Psoas muscle (tissue), 7 donors: ENCODE measurements at regions not wholly inside any gene's neighbourhood (a gene's known extent, or its start where the extent isn't known, plus 50 kb on each side); places are given as distances from the start of the nearest gene placed in this dataset.

Experiments used
- ATAC-seq, 4 donors: fragments of 200-7000 bp; cut with Tn5 transposase; one replicate each; pipeline ENCODE4 v1.9.1; 2020; ENCODE audit warnings: moderate library complexity in 3 of 4, mild to moderate bottlenecking in 2 of 4
- DNase-seq, 2 donors: peaks; one replicate each; pipeline ENCODE4 v3.0.0-alpha.2; 2020
- H3K27ac ChIP-seq: fragments of 200-600 bp; one replicate; pipeline ENCODE4 v1.8.0; 2022
- H3K27me3 ChIP-seq, 3 donors: fragments of 200-600 bp in 1 of 3; one replicate each; pipeline versions ENCODE4 v1.6.1 to v1.8.0; 2013 to 2022; ENCODE audit warnings: low read length in 2 of 3, mild to moderate bottlenecking in 2 of 3, moderate library complexity in 1 of 3; ENCODE audit not compliant: insufficient read depth in 3 of 3
- H3K36me3 ChIP-seq, 2 donors: fragments of 200-600 bp in 1 of 2; one replicate each; pipeline versions ENCODE4 v1.6.1 to v1.8.0; 2013 to 2022; ENCODE audit warnings: low read depth in 1 of 2, mild to moderate bottlenecking in 1 of 2, moderate library complexity in 1 of 2; ENCODE audit not compliant: insufficient read depth in 1 of 2
- H3K4me1 ChIP-seq: fragments of 200-600 bp; one replicate; pipeline ENCODE4 v1.8.0; 2022
- H3K4me3 ChIP-seq: fragments of 200-600 bp; one replicate; pipeline ENCODE4 v1.8.0; 2022; ENCODE audit warnings: mild to moderate bottlenecking
- H3K9me3 ChIP-seq: fragments of 200-600 bp; one replicate; pipeline ENCODE4 v1.8.0; 2022
- WGBS, 3 donors: extraction: QIAGEN DNeasy Blood & Tissue Kit; methylation state at CpG; one replicate each; pipeline versions ENCODE4 v1.1.6 to v1.1.7; 2013; 5-methylcytosine and 5-hydroxymethylcytosine counted together
- intact Hi-C, 2 donors: fragments of 100-400 bp; cut with DNase I; formaldehyde crosslinking; loops; one replicate each; pipeline versions ENCODE4 v1.11.0 to v1.14.2; 2022
- TF ChIP-seq, protein P1 (sequence below): fragments of 200-600 bp; IDR thresholded peaks from one replicate; pipeline ENCODE4 v1.8.0; 2022; ENCODE audit warnings: antibody characterized with exemption
- donor health status: healthy with polysubstance abuse.
- donor health status: DM: no; HTN: no; CAD: no; lungs with moderate emphysema.
- donor health status: Bipolar disorder and iron deficiency.
- donor health status: healthy.
- donor health status: DM: yes; HTN: yes; CAD: no.
- donor health status: DM: no; HTN: no; CAD: no.
- donor health status: DM: yes; HTN: yes; CAD: no.

DNA sequence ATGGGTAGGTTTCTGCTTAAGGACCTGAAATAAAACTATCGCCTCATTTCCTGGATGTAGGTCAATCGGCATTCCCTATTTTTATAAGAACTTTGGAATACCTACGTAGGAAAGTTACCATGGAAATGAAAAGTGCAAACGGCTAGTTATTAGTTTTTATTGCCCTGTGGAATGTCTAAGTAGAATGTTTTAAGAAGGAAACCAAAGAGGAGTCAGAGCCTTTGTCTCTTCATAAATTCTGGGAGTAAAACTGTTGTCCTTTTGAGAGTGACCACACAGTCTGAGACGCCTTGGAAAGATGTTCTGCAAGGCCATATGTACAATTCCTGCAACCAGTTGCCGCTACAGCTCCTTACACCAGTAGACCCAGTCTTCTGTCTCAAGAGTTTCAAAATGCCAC lies 176.0 kb upstream of the SEL1L start:
- WGBS, 3 donors, result 40 to 49% (median 41%) methylated on average over 6 of the region's 6 CpGs
- ATAC-seq, result no peak
- Histone ChIP-seq H3K9me3 (no peaks in the 10 kb centered on the region), H3K36me3 (no peaks in the 10 kb centered on the region), H3K27ac (no peak overlapping the region), H3K4me3 (no peak overlapping the region), H3K4me1 (no peaks in the 10 kb centered on the region), H3K27me3 (no peaks in the 10 kb centered on the region)
- no peak for DNase-seq
- intact Hi-C loops, result no loop called here
- TF ChIP-seq, protein P1, sequence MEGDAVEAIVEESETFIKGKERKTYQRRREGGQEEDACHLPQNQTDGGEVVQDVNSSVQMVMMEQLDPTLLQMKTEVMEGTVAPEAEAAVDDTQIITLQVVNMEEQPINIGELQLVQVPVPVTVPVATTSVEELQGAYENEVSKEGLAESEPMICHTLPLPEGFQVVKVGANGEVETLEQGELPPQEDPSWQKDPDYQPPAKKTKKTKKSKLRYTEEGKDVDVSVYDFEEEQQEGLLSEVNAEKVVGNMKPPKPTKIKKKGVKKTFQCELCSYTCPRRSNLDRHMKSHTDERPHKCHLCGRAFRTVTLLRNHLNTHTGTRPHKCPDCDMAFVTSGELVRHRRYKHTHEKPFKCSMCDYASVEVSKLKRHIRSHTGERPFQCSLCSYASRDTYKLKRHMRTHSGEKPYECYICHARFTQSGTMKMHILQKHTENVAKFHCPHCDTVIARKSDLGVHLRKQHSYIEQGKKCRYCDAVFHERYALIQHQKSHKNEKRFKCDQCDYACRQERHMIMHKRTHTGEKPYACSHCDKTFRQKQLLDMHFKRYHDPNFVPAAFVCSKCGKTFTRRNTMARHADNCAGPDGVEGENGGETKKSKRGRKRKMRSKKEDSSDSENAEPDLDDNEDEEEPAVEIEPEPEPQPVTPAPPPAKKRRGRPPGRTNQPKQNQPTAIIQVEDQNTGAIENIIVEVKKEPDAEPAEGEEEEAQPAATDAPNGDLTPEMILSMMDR, result no peak

DNA sequence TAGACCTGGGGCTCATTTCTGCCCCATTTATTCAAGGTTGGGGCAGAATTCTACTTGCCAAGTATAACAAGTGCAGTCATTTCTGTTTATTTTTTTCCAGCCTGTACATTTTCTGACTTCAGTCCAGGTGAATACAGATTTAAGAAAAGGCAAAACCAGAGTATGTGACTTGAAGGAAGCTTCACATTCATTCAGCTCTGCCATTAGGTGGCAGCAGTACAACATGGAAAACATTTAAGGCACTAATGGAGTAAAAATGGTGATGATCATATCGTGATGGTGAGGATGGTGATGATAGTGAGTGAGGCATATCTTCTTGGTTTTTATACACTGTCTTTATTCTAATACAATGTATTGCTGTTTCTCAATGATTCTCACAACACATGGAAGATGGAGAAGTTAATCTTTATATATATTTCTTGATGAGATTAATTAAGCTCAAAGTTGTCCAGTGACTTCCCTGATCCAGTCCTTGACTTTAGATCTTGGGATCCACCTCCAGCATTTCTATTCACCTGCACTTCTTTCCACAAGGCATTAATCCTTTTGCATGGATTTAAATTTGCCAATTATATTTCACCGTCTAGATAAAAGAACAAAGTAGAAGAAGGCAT lies 176.7 kb upstream of the SEL1L start:
- Histone ChIP-seq H3K36me3 (no peaks in the 10 kb centered on the region), H3K9me3 (no peaks in the 10 kb centered on the region), H3K27me3 (no peaks in the 10 kb centered on the region), H3K4me3 (no peak overlapping the region), H3K27ac (no peak overlapping the region), H3K4me1 (no peaks in the 10 kb centered on the region)
- no peak for DNase-seq
- TF ChIP-seq, protein P1, result peak; percentile 48
- WGBS, 3 donors, result 41 to 45% (median 45%) methylated on average over 2 of the region's 2 CpGs
- no peak for ATAC-seq
- intact Hi-C loops, result no loop called here

DNA sequence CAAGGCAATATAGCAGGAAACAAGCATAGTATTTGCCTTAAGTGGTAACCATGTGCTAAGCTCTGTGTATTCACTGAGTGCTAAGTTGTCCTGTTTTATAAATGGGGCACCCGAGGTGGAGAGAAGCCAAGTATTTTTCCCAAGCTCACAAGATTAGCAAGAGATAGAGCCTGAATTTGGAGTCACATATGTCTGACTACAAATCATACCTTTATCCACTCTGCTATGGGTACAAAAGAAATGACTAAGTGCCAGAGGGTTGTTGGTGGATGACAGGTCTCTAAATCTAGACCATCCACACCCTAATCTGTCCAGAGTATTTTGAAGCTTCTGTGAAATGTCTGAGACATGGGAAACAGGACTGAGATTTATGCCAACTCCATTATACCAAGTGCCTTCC lies 182.1 kb upstream of the SEL1L start:
- Histone ChIP-seq H3K4me3 (no peak overlapping the region), H3K9me3 (no peaks in the 10 kb centered on the region), H3K27me3 (no peaks in the 10 kb centered on the region), H3K27ac (no peak overlapping the region), H3K4me1 (no peaks in the 10 kb centered on the region), H3K36me3 (no peaks in the 10 kb centered on the region)
- no peak for DNase-seq
- 55 to 69% (median 59%) methylated on average over 1 of the region's 1 CpG for WGBS, 3 donors
- intact Hi-C loops, result no loop called here
- ATAC-seq, result no peak
- TF ChIP-seq, protein P1, result no peak

DNA sequence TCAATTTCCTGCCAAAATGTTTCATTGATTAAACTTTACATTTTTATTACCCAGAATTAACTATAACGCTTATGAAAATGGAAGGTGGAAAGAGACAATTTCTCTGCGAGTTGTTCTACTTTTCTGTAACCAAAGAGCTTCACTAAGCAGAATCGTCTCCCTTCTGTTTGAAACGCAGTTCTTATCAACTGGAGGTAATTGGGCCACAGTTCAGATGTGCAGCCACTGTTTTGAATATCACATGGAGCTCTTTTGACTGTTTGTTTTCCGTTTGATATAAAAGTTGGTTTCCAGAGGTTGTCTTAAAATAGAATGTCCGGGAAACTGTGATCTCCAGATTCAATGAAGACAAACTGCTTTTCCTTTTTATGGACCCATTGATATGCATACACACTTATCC lies 183.3 kb upstream of the SEL1L start:
- Histone ChIP-seq H3K36me3 (no peaks in the 10 kb centered on the region), H3K9me3 (no peaks in the 10 kb centered on the region), H3K27me3 (no peaks in the 10 kb centered on the region), H3K4me1 (no peaks in the 10 kb centered on the region), H3K27ac (no peak overlapping the region), H3K4me3 (no peak overlapping the region)
- no peak for ATAC-seq
- WGBS, 3 donors, result 71 to 74% (median 72%) methylated on average over 6 of the region's 6 CpGs
- TF ChIP-seq, protein P1, result no peak
- no peak for DNase-seq
- intact Hi-C loops, result no loop called here

DNA sequence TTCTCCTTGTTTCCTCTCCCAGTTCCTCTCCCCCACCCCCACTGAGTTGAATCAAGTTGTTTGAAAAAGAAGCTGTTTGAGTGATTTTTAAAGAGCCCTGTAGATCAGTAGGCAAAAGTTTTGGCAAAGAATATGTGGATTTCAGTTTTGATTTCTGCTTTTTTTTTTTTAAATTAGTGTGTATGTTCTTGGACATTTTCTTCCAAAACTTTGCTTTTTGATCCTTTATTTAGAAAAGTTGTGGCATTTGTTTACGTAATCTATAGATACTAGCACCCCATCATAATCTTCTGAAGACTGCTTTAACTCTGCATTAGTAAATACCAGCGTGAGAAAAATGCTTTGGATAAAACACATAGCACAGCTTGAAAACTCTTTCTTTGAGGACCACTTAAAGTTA lies 190.3 kb upstream of the SEL1L start:
- H3K4me1 ChIP-seq, result no peaks in the 10 kb centered on the region

More for the DNA sequence above, 190.3 kb upstream of the SEL1L start:
- H3K4me3 ChIP-seq, result no peak overlapping the region
- no peaks in the 10 kb centered on the region for H3K27me3 ChIP-seq
- H3K36me3 ChIP-seq, result no peaks in the 10 kb centered on the region
- intact Hi-C loops, result no loop called here
- 90 to 96% (median 90%) methylated on average over 2 of the region's 2 CpGs for WGBS, 3 donors
- no peak for DNase-seq
- no peaks in the 10 kb centered on the region for H3K9me3 ChIP-seq
- ATAC-seq, result no peak
- TF ChIP-seq, protein P1, result no peak
- no peak overlapping the region for H3K27ac ChIP-seq
